Stomach (tissue), 4 donors: ENCODE measurements at regions not wholly inside any gene's neighbourhood (a gene's known extent, or its start where the extent isn't known, plus 50 kb on each side); places are given as distances from the start of the nearest gene placed in this dataset.

Experiments used
- POLR2A ChIP-seq, 4 donors: fragments of 450-650 bp; IDR thresholded peaks; one replicate each; pipeline ENCODE4 v1.6.1; 2016; ENCODE audit warnings: antibody characterized with exemption in 4 of 4, control low read depth in 2 of 4, mild to moderate bottlenecking in 1 of 4, moderate library complexity in 1 of 4
- POLR2AphosphoS5 ChIP-seq, 3 donors: sonication (generic); formaldehyde crosslinking; IDR thresholded peaks; one replicate each; pipeline ENCODE4 v1.6.1; 2016; ENCODE audit warnings: antibody characterized with exemption in 3 of 3
- TF ChIP-seq, protein P1 (sequence below), 7 experiments: fragments of 450-650 bp in 4 of 7; fragments of 200-600 bp in 3 of 7; sonication (generic) in 3 of 7; IDR thresholded peaks; one replicate each; pipeline ENCODE4 v1.5.1; 2016 to 2019; ENCODE audit warnings: antibody characterized with exemption in 7 of 7, control low read depth in 2 of 7, mild to moderate bottlenecking in 1 of 7

DNA sequence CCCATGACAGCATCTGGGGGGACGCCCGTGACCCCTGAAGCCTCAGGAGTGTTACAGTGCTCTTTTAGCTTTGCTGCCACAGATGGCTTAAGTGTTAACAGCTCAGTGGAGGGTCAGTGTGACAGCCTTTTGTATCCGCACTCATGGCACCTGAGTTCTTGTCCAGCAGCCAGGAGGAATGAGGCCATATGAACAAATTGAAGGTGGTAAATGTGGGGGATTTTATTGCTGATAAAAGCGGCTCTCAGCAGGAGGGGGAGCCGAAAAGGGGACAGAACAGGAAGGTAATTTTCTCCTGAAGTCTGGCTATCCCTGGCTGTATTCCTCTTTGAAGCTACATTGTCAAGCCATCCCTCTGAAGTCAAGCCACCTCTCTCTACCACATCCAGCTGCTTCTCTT lies 441.0 kb downstream of the RAPGEF2 start:
- TF ChIP-seq, protein P1, sequence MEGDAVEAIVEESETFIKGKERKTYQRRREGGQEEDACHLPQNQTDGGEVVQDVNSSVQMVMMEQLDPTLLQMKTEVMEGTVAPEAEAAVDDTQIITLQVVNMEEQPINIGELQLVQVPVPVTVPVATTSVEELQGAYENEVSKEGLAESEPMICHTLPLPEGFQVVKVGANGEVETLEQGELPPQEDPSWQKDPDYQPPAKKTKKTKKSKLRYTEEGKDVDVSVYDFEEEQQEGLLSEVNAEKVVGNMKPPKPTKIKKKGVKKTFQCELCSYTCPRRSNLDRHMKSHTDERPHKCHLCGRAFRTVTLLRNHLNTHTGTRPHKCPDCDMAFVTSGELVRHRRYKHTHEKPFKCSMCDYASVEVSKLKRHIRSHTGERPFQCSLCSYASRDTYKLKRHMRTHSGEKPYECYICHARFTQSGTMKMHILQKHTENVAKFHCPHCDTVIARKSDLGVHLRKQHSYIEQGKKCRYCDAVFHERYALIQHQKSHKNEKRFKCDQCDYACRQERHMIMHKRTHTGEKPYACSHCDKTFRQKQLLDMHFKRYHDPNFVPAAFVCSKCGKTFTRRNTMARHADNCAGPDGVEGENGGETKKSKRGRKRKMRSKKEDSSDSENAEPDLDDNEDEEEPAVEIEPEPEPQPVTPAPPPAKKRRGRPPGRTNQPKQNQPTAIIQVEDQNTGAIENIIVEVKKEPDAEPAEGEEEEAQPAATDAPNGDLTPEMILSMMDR (IDR thresholded peaks at IDR 0.05) = no peak
- no peak for TF ChIP-seq POLR2AphosphoS5 (IDR thresholded peaks at IDR 0.05)
- no peak for TF ChIP-seq POLR2A (IDR thresholded peaks at IDR 0.05)
